ENCODE measurements at regions not wholly inside any gene's neighbourhood (a gene's known extent, or its start where the extent isn't known, plus 50 kb on each side); places are given as distances from the start of the nearest gene placed in this dataset.

DNA sequence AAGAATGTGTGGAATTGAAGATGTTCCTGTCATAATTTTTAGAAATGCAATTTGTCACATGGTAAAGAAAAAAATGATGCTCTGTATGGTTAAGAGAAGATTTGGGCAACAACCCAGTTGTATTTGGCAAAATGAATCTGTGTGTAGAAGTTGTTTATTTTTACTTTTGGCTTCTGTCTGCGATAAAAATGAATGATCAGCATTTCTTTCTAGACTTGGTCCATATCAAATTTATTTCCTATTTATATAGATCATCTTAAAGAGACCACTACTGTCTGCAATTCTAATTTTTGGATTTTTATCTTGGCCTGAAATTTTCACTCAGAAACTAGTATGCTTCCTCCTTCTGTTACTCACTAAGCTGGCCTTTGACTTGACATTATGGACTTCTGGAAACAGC is 396.9 kb downstream of the FAM47A start:
- ATAC-seq, result no peak
- TF ChIP-seq ZNF316 (IDR thresholded peaks at IDR 0.05), result 0 out of 2 replicates have a peak, but pooled peaks have one; percentile 15
- TF ChIP-seq OTX1 (CRISPR knock-in tag; IDR thresholded peaks at IDR 0.05), result no peak

GRCh38 chrX:33726281-33727160 is 405.6 kb downstream of the FAM47A start:
- no peaks in the 10 kb centered on the region for H3K36me3 ChIP-seq (ENCODE audit: control insufficient read depth, insufficient read depth, low read length)
- no peak overlapping the region for H3K4me3 ChIP-seq
- H3K9ac ChIP-seq (ENCODE audit: insufficient read depth in 1 of 2, low read depth in 2 of 2, low read length in 2 of 2), result no peak overlapping the region
- in situ Hi-C loops (cut with MboI), result no loop called here
- ChIA-PET CTCF (ENCODE audit: low intra/inter-chr PET ratio) (no interaction called here), POLR2A (no interaction called here)
- ATAC-seq (no peak), DNase-seq (ENCODE audit: extremely low read depth in 1 of 4, low spot score in 3 of 4) (no peak), FAIRE-seq (no peak)
- no peak overlapping the region for H3K4me2 ChIP-seq (ENCODE audit: insufficient read depth, low read length)
- no peaks in the 10 kb centered on the region for H3K9me3 ChIP-seq (replicated peaks; ENCODE audit: control insufficient read depth, insufficient read depth, low read depth, low read length)
- H2AFZ ChIP-seq (ENCODE audit: low read depth, low read length), result no peak overlapping the region
- no peaks in the 10 kb centered on the region for H3K27me3 ChIP-seq (ENCODE audit: control insufficient read depth in 2 of 2, insufficient read depth in 2 of 2, low read length in 2 of 2)
- 2% methylated on average over 22 of the region's 45 CpGs for WGBS (ENCODE audit: insufficient coverage, low coverage, missing lambda C conversion rate)
- intact Hi-C loops (cut with micrococcal nuclease), result no loop called here
- H3K79me2 ChIP-seq (ENCODE audit: control insufficient read depth, insufficient read depth, low read length), result no peaks in the 10 kb centered on the region
- no TSS peak for BruUV-seq (replicated peaks)
- H3K27ac ChIP-seq (ENCODE audit: extremely low read depth, low read depth, low read length), result no peak overlapping the region
- H4K20me1 ChIP-seq (replicated peaks; ENCODE audit: control insufficient read depth, insufficient read depth, low read length), result no peaks in the 10 kb centered on the region
- H3K4me1 ChIP-seq (replicated peaks in 1 of 2; ENCODE audit: control insufficient read depth in 2 of 2, insufficient read depth in 2 of 2, low read length in 2 of 2), result no peaks in the 10 kb centered on the region
- H3K9me1 ChIP-seq (ENCODE audit: control insufficient read depth, insufficient read depth, low read length), result no peaks in the 10 kb centered on the region
- TF ChIP-seq MTA3 (IDR thresholded peaks at IDR 0.05; ENCODE audit: borderline replicate concordance) (no peak), FOXP1 (CRISPR knock-in tag; IDR thresholded peaks at IDR 0.05) (no peak), HMG20A (CRISPR knock-in tag; conservative IDR thresholded peaks at IDR 0.05) (no peak)

More for the DNA sequence above, 396.9 kb downstream of the FAM47A start:
- Histone ChIP-seq H3K79me2 (ENCODE audit: control insufficient read depth, insufficient read depth, low read length) (no peaks in the 10 kb centered on the region), H3K4me3 (no peak overlapping the region), H3K9me1 (ENCODE audit: control insufficient read depth, insufficient read depth, low read length) (no peaks in the 10 kb centered on the region), H3K27ac (ENCODE audit: extremely low read depth, low read depth, low read length) (no peak overlapping the region), H3K4me1 (replicated peaks in 1 of 2; ENCODE audit: control insufficient read depth in 2 of 2, insufficient read depth in 2 of 2, low read length in 2 of 2) (no peaks in the 10 kb centered on the region), H3K36me3 (ENCODE audit: control insufficient read depth, insufficient read depth, low read length) (no peaks in the 10 kb centered on the region), H3K4me2 (ENCODE audit: insufficient read depth, low read length) (no peak overlapping the region), H2AFZ (ENCODE audit: low read depth, low read length) (no peak overlapping the region), H3K27me3 (ENCODE audit: control insufficient read depth in 2 of 2, insufficient read depth in 2 of 2, low read length in 2 of 2) (no peaks in the 10 kb centered on the region), H3K9ac (ENCODE audit: insufficient read depth in 1 of 2, low read depth in 2 of 2, low read length in 2 of 2) (no peak overlapping the region), H3K9me3 (replicated peaks; ENCODE audit: control insufficient read depth, insufficient read depth, low read depth, low read length) (no peaks in the 10 kb centered on the region), H4K20me1 (replicated peaks; ENCODE audit: control insufficient read depth, insufficient read depth, low read length) (no peaks in the 10 kb centered on the region)
- in situ Hi-C loops (cut with MboI) (no loop called here), intact Hi-C loops (cut with micrococcal nuclease) (no loop called here)
- POLR2A ChIA-PET, result no interaction called here
- CTCF ChIA-PET (ENCODE audit: low intra/inter-chr PET ratio), result no interaction called here
- BruUV-seq (replicated peaks), result no TSS peak
- 0% methylated on average over 1 of the region's 1 CpG for WGBS (ENCODE audit: insufficient coverage, low coverage, missing lambda C conversion rate)
- DNase-seq (ENCODE audit: extremely low read depth in 1 of 4, low spot score in 3 of 4) (no peak), FAIRE-seq (no peak)
